Mesenchymal stem cell (in vitro differentiated cells and primary cell): ENCODE measurements at regions not wholly inside any gene's neighbourhood (a gene's known extent, or its start where the extent isn't known, plus 50 kb on each side); places are given as distances from the start of the nearest gene placed in this dataset.

ENCODE experiments used
- DNase-seq: peaks from one replicate; pipeline ENCODE4 v3.0.0-alpha.2; 2013
- H2AFZ ChIP-seq: one replicate; pipeline ENCODE4 v1.6.1; 2013; ENCODE audit warnings: low read depth, mild to moderate bottlenecking, control low read depth, inconsistent platforms, low read length, moderate library complexity
- H2AK5ac ChIP-seq: 2 replicates; pipeline ENCODE4 v1.6.1; 2013; ENCODE audit warnings: low read length, moderate library complexity, mild to moderate bottlenecking, inconsistent platforms; ENCODE audit not compliant: severe bottlenecking
- H2BK120ac ChIP-seq: one replicate; pipeline ENCODE4 v1.6.1; 2013; ENCODE audit warnings: low read depth, mild to moderate bottlenecking, inconsistent platforms, low read length, moderate library complexity
- H2BK12ac ChIP-seq, 2 experiments: one replicate each; pipeline ENCODE4 v1.6.1; 2013; ENCODE audit warnings: inconsistent platforms in 2 of 2, low read length in 2 of 2, mild to moderate bottlenecking in 2 of 2, moderate library complexity in 2 of 2, control low read depth in 1 of 2
- H2BK15ac ChIP-seq: one replicate; pipeline ENCODE4 v1.6.1; 2013; ENCODE audit warnings: mild to moderate bottlenecking, low read depth, inconsistent platforms; ENCODE audit not compliant: poor library complexity, severe bottlenecking
- H2BK5ac ChIP-seq: 2 replicates; pipeline ENCODE4 v1.6.1; 2013; ENCODE audit warnings: low read depth, mild to moderate bottlenecking, low read length, control low read depth, inconsistent platforms; ENCODE audit not compliant: poor library complexity, severe bottlenecking
- H3K14ac ChIP-seq, 2 experiments: one replicate each; pipeline ENCODE4 v1.6.1; 2013; ENCODE audit warnings: inconsistent platforms in 2 of 2, low read length in 2 of 2, control low read depth in 1 of 2, mild to moderate bottlenecking in 1 of 2, moderate library complexity in 1 of 2
- H3K18ac ChIP-seq, 2 experiments: one replicate each; pipeline ENCODE4 v1.6.1; 2013; ENCODE audit warnings: inconsistent platforms in 2 of 2, low read length in 2 of 2, control low read depth in 1 of 2, low read depth in 1 of 2, mild to moderate bottlenecking in 1 of 2
- H3K23ac ChIP-seq, 2 experiments: one replicate each; pipeline ENCODE4 v1.6.1; 2013; ENCODE audit warnings: inconsistent platforms in 2 of 2, low read length in 2 of 2, mild to moderate bottlenecking in 2 of 2, moderate library complexity in 2 of 2, control low read depth in 1 of 2
- H3K27ac ChIP-seq: 2 replicates; pipeline ENCODE4 v1.5.1; 2013; ENCODE audit warnings: mild to moderate bottlenecking, moderate library complexity, low read length, control low read depth, inconsistent platforms; ENCODE audit not compliant: poor library complexity, severe bottlenecking
- H3K27me3 ChIP-seq, 2 experiments: 2 replicates each; pipeline versions ENCODE4 v1.6.1 to v1.7.0; 2013; ENCODE audit warnings: low read length in 2 of 2, mild to moderate bottlenecking in 2 of 2, moderate library complexity in 2 of 2, control low read depth in 1 of 2, inconsistent platforms in 1 of 2; ENCODE audit not compliant: control insufficient read depth in 1 of 2, insufficient read depth in 1 of 2
- H3K36me3 ChIP-seq, 2 experiments: 2 replicates each; pipeline versions ENCODE4 v1.6.1 to v1.7.0; 2013; ENCODE audit warnings: low read length in 2 of 2, control low read depth in 1 of 2, inconsistent platforms in 1 of 2, low read depth in 1 of 2, mild to moderate bottlenecking in 1 of 2; ENCODE audit not compliant: insufficient read depth in 2 of 2, control insufficient read depth in 1 of 2
- H3K4ac ChIP-seq, 2 experiments: one replicate each; pipeline ENCODE4 v1.6.1; 2013; ENCODE audit warnings: inconsistent platforms in 2 of 2, low read length in 2 of 2, mild to moderate bottlenecking in 2 of 2, moderate library complexity in 2 of 2, control low read depth in 1 of 2, low read depth in 1 of 2
- H3K4me1 ChIP-seq: 2 replicates; pipeline ENCODE4 v1.6.1; 2013; ENCODE audit warnings: low read depth, low read length, control low read depth; ENCODE audit not compliant: control insufficient read depth, insufficient read depth
- H3K4me2 ChIP-seq: 2 replicates; pipeline ENCODE4 v1.6.1; 2013; ENCODE audit warnings: low read length, mild to moderate bottlenecking, inconsistent platforms; ENCODE audit not compliant: poor library complexity, severe bottlenecking
- H3K4me3 ChIP-seq, 2 experiments: 2 replicates each; pipeline versions ENCODE4 v1.5.1 to v1.7.0; 2013; ENCODE audit warnings: low read length in 2 of 2, mild to moderate bottlenecking in 2 of 2, control low read depth in 1 of 2, low read depth in 1 of 2; ENCODE audit not compliant: insufficient read depth in 1 of 2
- H3K79me1 ChIP-seq: replicated peaks from 2 replicates; pipeline ENCODE4 v1.6.1; 2013; ENCODE audit warnings: mild to moderate bottlenecking, control low read depth, low read length, inconsistent platforms; ENCODE audit not compliant: poor library complexity, severe bottlenecking
- H3K9ac ChIP-seq: 2 replicates; pipeline ENCODE4 v1.7.0; 2013; ENCODE audit warnings: mild to moderate bottlenecking, low read length, moderate library complexity
- H3K9me3 ChIP-seq: 2 replicates; pipeline ENCODE4 v1.7.0; 2013; ENCODE audit warnings: mild to moderate bottlenecking, low read length; ENCODE audit not compliant: control insufficient read depth
- H4K8ac ChIP-seq: one replicate; pipeline ENCODE4 v1.6.1; 2013; ENCODE audit warnings: inconsistent platforms, mild to moderate bottlenecking, low read length, moderate library complexity
- H4K91ac ChIP-seq: one replicate; pipeline ENCODE4 v1.6.1; 2013; ENCODE audit warnings: mild to moderate bottlenecking, low read length, inconsistent platforms
- WGBS: methylation state at CpG from one replicate; pipeline ENCODE4 v1.1.7; 2013; ENCODE audit warnings: mixed read lengths; 5-methylcytosine and 5-hydroxymethylcytosine counted together

DNA sequence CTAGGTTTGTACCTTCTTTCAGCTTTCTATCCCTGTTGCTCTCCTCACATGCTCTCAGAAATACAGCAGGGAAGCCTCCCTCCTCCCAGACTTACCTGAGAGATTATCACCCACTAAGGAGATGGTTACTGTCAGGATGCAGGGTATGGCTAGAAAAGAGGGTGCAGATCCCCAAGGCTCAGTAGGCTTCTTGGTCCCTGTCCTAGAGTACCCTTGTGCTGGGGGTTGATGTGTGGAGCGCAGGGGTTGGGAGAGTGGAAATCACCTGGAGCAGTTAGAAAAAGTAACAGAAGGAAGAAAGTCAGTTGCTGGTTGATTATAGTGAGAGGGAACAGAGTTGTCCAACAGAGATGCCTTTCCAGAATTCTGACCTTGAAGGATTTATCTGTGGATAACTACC lies 80.2 kb downstream of the CNGA2 start:
- Histone ChIP-seq H2AFZ (no peak overlapping the region), H3K9ac (no peak overlapping the region), H3K27ac (no peak overlapping the region), H3K4me3 (no peak overlapping the region), H2BK120ac (no peak overlapping the region), H2AK5ac (no peak overlapping the region), H2BK12ac (no peak overlapping the region), H3K4me2 (no peak overlapping the region), H3K4ac (no peak overlapping the region), H3K36me3 (no peaks in the 10 kb centered on the region), H3K79me1 (no peaks in the 10 kb centered on the region), H3K23ac (no peak overlapping the region), H2BK5ac (no peak overlapping the region), H3K9me3 (no peaks in the 10 kb centered on the region), H3K4me1 (no peaks in the 10 kb centered on the region), H4K91ac (no peak overlapping the region), H3K14ac (no peak overlapping the region), H2BK15ac (no peak overlapping the region), H3K18ac (no peak overlapping the region), H4K8ac (no peak overlapping the region), H3K27me3 (peaks cover 0 to 32% of the 10 kb centered on the region in 2 experiments)
- no peak for DNase-seq
- WGBS, result 69% methylated on average over 1 of the region's 1 CpG

DNA sequence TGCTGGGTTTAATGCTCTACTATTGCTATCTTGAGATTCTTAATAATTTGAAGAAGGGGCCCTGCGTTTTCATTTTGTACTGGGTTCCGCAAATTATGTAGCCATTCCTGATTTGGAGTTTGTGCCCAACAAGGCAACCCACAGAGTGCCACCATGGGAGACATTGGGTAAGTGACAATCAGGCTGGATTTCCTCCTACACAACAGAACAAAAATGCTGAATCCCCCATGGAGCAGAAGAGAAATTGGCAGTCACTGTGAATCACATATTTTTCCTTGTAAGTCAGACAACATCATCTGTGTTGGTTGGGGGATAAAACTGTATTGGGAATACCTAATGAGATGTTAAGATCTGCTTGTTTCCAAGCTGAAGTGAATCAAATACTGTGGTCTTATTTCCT lies 80.9 kb downstream of the CNGA2 start:
- Histone ChIP-seq H2BK12ac (no peak overlapping the region), H4K91ac (no peak overlapping the region), H4K8ac (no peak overlapping the region), H3K27me3 (peaks cover 0 to 36% of the 10 kb centered on the region in 2 experiments), H3K4me1 (no peaks in the 10 kb centered on the region), H3K4ac (no peak overlapping the region), H3K14ac (no peak overlapping the region), H3K36me3 (no peaks in the 10 kb centered on the region), H3K9me3 (no peaks in the 10 kb centered on the region), H3K79me1 (no peaks in the 10 kb centered on the region), H3K18ac (no peak overlapping the region), H3K4me3 (no peak overlapping the region), H3K9ac (no peak overlapping the region), H2BK5ac (no peak overlapping the region), H3K27ac (no peak overlapping the region), H3K4me2 (no peak overlapping the region), H2AFZ (no peak overlapping the region), H2AK5ac (no peak overlapping the region), H3K23ac (no peak overlapping the region), H2BK120ac (no peak overlapping the region), H2BK15ac (no peak overlapping the region)
- no peak for DNase-seq
- WGBS, result 46% methylated on average over 2 of the region's 2 CpGs

DNA sequence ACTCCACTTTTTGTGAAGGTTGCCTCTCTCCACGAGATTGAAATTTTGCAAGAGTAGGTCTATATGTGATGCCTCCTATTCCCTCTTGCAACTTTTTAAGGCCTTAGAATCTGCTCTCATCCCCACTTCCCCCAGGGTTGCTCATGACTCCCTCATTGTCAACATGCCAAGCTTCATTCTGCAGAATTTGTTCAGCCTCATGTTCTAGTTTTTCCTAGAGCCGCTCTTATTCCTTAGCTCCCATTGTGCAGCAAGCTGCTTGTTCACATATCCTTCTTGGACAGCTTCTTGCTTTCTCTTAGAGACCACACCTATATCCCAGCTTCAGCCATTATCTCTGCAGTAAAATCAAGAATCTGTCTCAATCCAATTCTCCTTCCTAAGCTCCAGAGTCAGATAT lies 82.4 kb downstream of the CNGA2 start:
- no peak overlapping the region for H3K4me2 ChIP-seq
- no peaks in the 10 kb centered on the region for H3K4me1 ChIP-seq
- H3K9ac ChIP-seq, result no peak overlapping the region
- H2BK120ac ChIP-seq, result no peak overlapping the region
- no peak overlapping the region for H4K91ac ChIP-seq
- no peaks in the 10 kb centered on the region for H3K79me1 ChIP-seq
- H2AFZ ChIP-seq, result no peak overlapping the region
- H3K23ac ChIP-seq, result no peak overlapping the region
- no peak overlapping the region for H3K14ac ChIP-seq
- no peak overlapping the region for H2AK5ac ChIP-seq
- H2BK15ac ChIP-seq, result no peak overlapping the region
- H2BK5ac ChIP-seq, result no peak overlapping the region
- no peak overlapping the region for H3K18ac ChIP-seq
- no peak overlapping the region for H4K8ac ChIP-seq
- peaks cover 0 to 49% of the 10 kb centered on the region in 2 experiments for H3K27me3 ChIP-seq
- H2BK12ac ChIP-seq, result no peak overlapping the region
- H3K4me3 ChIP-seq, result no peak overlapping the region
- 25% methylated on average over 2 of the region's 2 CpGs for WGBS
- no peaks in the 10 kb centered on the region for H3K36me3 ChIP-seq
- no peaks in the 10 kb centered on the region for H3K9me3 ChIP-seq
- H3K4ac ChIP-seq, result no peak overlapping the region
- no peak for DNase-seq
- H3K27ac ChIP-seq, result no peak overlapping the region

DNA sequence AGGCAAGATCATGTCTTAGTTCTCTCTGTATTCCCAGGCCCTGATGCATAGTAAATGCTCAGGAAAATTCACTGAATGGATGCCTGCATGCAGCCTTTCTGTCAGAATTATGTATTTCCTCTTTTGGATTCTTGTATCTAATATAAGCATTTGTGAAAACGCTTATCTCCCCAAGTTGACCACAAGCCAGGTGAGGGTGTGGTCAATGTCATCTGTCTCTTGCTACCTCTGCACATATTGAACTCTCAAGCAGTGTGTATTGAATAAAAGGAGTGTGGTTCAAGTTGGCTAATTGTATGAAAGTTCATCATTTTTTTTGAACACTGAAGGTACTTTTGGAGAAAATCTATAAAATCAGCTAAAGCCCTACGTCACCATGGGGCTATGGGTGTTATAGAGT lies 84.3 kb downstream of the CNGA2 start:
- Histone ChIP-seq H3K4ac (no peak overlapping the region), H3K14ac (no peak overlapping the region), H3K9me3 (no peaks in the 10 kb centered on the region), H3K18ac (no peak overlapping the region), H3K4me2 (no peak overlapping the region), H3K23ac (no peak overlapping the region), H3K27ac (no peak overlapping the region), H2BK5ac (no peak overlapping the region), H3K27me3 (peaks cover 0 to 62% of the 10 kb centered on the region in 2 experiments), H3K4me3 (no peak overlapping the region), H2BK12ac (no peak overlapping the region), H4K91ac (no peak overlapping the region), H3K79me1 (no peaks in the 10 kb centered on the region), H2BK120ac (no peak overlapping the region), H3K36me3 (no peaks in the 10 kb centered on the region), H2AFZ (no peak overlapping the region), H2BK15ac (no peak overlapping the region), H4K8ac (no peak overlapping the region), H2AK5ac (no peak overlapping the region), H3K9ac (no peak overlapping the region), H3K4me1 (no peaks in the 10 kb centered on the region)
- WGBS, result 82% methylated on average over 2 of the region's 2 CpGs
- DNase-seq, result no peak
